Neural progenitor cell (in vitro differentiated cells): ENCODE measurements at regions not wholly inside any gene's neighbourhood (a gene's known extent, or its start where the extent isn't known, plus 50 kb on each side); places are given as distances from the start of the nearest gene placed in this dataset.

Experiments used
- DNase-seq: peaks from one replicate; pipeline ENCODE4 v3.0.0-alpha.2; 2016; ENCODE audit warnings: low spot score
- H2AFZ ChIP-seq: fragments of 200-600 bp; sonication (generic); replicated peaks from 2 replicates; pipeline ENCODE4 v1.6.1; 2016; ENCODE audit warnings: antibody characterized with exemption
- H3F3A ChIP-seq: fragments of 200-600 bp; sonication (generic); 2 replicates; pipeline ENCODE4 v1.6.1; 2016; ENCODE audit warnings: antibody characterized with exemption, low read depth
- H3K27ac ChIP-seq: fragments of 200-600 bp; sonication (generic); 2 replicates; pipeline ENCODE4 v1.5.1; 2016; ENCODE audit warnings: mild to moderate bottlenecking
- H3K27me3 ChIP-seq: fragments of 200-600 bp; sonication (generic); 2 replicates; pipeline ENCODE4 v1.6.1; 2016; ENCODE audit warnings: mild to moderate bottlenecking, moderate library complexity
- H3K36me3 ChIP-seq: fragments of 200-600 bp; sonication (generic); 2 replicates; pipeline ENCODE4 v1.5.1; 2016
- H3K4me1 ChIP-seq: fragments of 200-600 bp; sonication (generic); 2 replicates; pipeline ENCODE4 v1.6.1; 2016; ENCODE audit warnings: mixed run types
- H3K4me2 ChIP-seq: fragments of 200-600 bp; sonication (generic); 2 replicates; pipeline ENCODE4 v1.6.1; 2016
- H3K4me3 ChIP-seq: fragments of 200-600 bp; sonication (generic); 2 replicates; pipeline ENCODE4 v1.5.1; 2016
- H3K79me2 ChIP-seq: fragments of 200-600 bp; sonication (generic); 2 replicates; pipeline ENCODE4 v1.6.1; 2016; ENCODE audit warnings: low read depth
- H3K9ac ChIP-seq: fragments of 200-600 bp; sonication (generic); 2 replicates; pipeline ENCODE4 v1.6.1; 2016
- H3K9me3 ChIP-seq: fragments of 200-600 bp; sonication (generic); 2 replicates; pipeline ENCODE4 v1.5.1; 2016; ENCODE audit warnings: low read depth
- H4K20me1 ChIP-seq: fragments of 200-600 bp; sonication (generic); 2 replicates; pipeline ENCODE4 v1.6.1; 2016; ENCODE audit warnings: low read depth
- H3K27ac Mint-ChIP-seq: 3 replicates; pipeline ENCODE4 v1.8.0; 2021; ENCODE audit warnings: mixed read lengths
- H3K27me3 Mint-ChIP-seq: 2 replicates; pipeline ENCODE4 v1.8.0; 2022; ENCODE audit warnings: low read depth, mild to moderate bottlenecking, inconsistent platforms, moderate library complexity, mixed read lengths; ENCODE audit not compliant: insufficient read depth
- H3K36me3 Mint-ChIP-seq: 3 replicates; pipeline ENCODE4 v1.8.0; 2021; ENCODE audit warnings: mixed read lengths
- H3K4me1 Mint-ChIP-seq: 3 replicates; pipeline ENCODE4 v1.8.0; 2021; ENCODE audit warnings: mixed read lengths
- H3K4me3 Mint-ChIP-seq: 3 replicates; pipeline ENCODE4 v1.8.0; 2021; ENCODE audit warnings: mild to moderate bottlenecking, moderate library complexity, mixed read lengths
- H3K9me3 Mint-ChIP-seq: 3 replicates; pipeline ENCODE4 v1.8.0; 2020; ENCODE audit warnings: mixed read lengths
- EZH2 ChIP-seq: fragments of 200-600 bp; sonication (generic); IDR thresholded peaks from 2 replicates; pipeline ENCODE4 v1.6.1; 2017; ENCODE audit warnings: antibody characterized with exemption, mild to moderate bottlenecking, moderate library complexity
- EZH2phosphoT487 ChIP-seq: fragments of 200-600 bp; sonication (generic); IDR thresholded peaks from 2 replicates; pipeline ENCODE4 v1.6.1; 2017; ENCODE audit warnings: antibody characterized with exemption
- TF ChIP-seq, protein P1 (sequence below): fragments of 200-600 bp; sonication (generic); IDR thresholded peaks from 2 replicates; pipeline ENCODE4 v1.5.1; 2017; ENCODE audit warnings: antibody characterized with exemption, mild to moderate bottlenecking

DNA sequence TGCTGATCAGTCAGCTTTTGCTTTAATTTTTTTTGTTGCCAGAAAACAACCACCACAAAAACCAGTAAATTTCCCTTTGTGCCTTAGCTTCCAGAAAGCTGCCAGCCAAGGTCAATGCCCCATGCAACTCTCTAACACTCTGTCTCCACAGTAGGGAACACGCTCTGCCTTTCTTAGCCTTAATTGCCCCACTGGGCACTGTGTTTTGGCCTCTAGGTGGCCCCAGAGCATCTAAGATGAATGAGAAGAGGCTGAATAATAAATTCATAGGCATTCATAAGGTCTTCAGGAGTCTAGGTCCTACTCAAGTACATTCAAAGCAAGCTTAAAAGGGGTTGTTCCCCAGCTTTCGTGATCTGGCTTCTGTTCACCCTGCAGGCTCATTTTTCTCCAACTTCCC, 57.7 kb upstream of the PASD1 start:
- Histone ChIP-seq H3K4me3 (no peak overlapping the region), H3F3A (no peaks in the 10 kb centered on the region), H3K9me3 (no peaks in the 10 kb centered on the region), H3K4me1 (no peaks in the 10 kb centered on the region), H3K36me3 (no peaks in the 10 kb centered on the region), H3K79me2 (no peaks in the 10 kb centered on the region), H4K20me1 (no peaks in the 10 kb centered on the region), H3K27me3 (no peaks in the 10 kb centered on the region), H3K4me2 (no peak overlapping the region), H3K27ac (no peak overlapping the region), H3K9ac (no peak overlapping the region), H2AFZ (no peak overlapping the region)
- H3K4me3 Mint-ChIP-seq, result no peak overlapping the region
- no peaks in the 10 kb centered on the region for H3K4me1 Mint-ChIP-seq
- peaks cover 1% of the 10 kb centered on the region for H3K9me3 Mint-ChIP-seq
- H3K27me3 Mint-ChIP-seq, result peaks cover 2% of the 10 kb centered on the region
- DNase-seq, result peak; percentile 57
- TF ChIP-seq EZH2phosphoT487, result no peak
- TF ChIP-seq, protein P1, sequence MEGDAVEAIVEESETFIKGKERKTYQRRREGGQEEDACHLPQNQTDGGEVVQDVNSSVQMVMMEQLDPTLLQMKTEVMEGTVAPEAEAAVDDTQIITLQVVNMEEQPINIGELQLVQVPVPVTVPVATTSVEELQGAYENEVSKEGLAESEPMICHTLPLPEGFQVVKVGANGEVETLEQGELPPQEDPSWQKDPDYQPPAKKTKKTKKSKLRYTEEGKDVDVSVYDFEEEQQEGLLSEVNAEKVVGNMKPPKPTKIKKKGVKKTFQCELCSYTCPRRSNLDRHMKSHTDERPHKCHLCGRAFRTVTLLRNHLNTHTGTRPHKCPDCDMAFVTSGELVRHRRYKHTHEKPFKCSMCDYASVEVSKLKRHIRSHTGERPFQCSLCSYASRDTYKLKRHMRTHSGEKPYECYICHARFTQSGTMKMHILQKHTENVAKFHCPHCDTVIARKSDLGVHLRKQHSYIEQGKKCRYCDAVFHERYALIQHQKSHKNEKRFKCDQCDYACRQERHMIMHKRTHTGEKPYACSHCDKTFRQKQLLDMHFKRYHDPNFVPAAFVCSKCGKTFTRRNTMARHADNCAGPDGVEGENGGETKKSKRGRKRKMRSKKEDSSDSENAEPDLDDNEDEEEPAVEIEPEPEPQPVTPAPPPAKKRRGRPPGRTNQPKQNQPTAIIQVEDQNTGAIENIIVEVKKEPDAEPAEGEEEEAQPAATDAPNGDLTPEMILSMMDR, result peak; percentile 60
- TF ChIP-seq EZH2, result no peak
- no peaks in the 10 kb centered on the region for H3K36me3 Mint-ChIP-seq
- no peak overlapping the region for H3K27ac Mint-ChIP-seq

GRCh38 chrX:151510203-151510602, 53.3 kb upstream of the PASD1 start:
- no peaks in the 10 kb centered on the region for H3K36me3 Mint-ChIP-seq

DNA sequence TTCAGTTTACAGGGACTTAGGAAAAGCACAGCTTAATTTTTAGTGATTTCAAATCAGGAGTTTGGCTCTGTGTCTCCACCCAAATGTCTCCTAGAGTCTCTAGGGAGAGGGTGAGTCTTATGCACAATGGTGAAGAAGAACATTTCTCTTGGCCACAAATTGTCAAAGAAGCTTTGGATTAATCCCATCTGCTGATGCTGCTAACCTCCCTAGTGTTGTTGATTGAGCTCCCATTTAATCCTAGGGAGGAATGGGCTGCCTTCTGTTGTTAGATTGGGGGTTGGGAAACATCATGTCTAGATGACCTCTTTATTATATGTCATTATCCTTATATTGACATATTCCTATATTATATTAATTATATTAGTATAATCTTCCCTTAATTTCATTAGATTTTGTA, 50.0 kb upstream of the PASD1 start:
- Mint-ChIP-seq H3K27ac (no peak overlapping the region), H3K9me3 (peaks cover 18% of the 10 kb centered on the region), H3K4me3 (no peak overlapping the region), H3K27me3 (no peaks in the 10 kb centered on the region), H3K4me1 (peaks cover 6% of the 10 kb centered on the region), H3K36me3 (no peaks in the 10 kb centered on the region)
- H3K4me1 ChIP-seq, result no peaks in the 10 kb centered on the region
- H2AFZ ChIP-seq, result no peak overlapping the region
- no peaks in the 10 kb centered on the region for H3F3A ChIP-seq
- H4K20me1 ChIP-seq, result no peaks in the 10 kb centered on the region
- no peaks in the 10 kb centered on the region for H3K36me3 ChIP-seq
- no peak overlapping the region for H3K9ac ChIP-seq
- no peak overlapping the region for H3K27ac ChIP-seq
- H3K27me3 ChIP-seq, result no peaks in the 10 kb centered on the region
- no peak for DNase-seq
- H3K9me3 ChIP-seq, result no peaks in the 10 kb centered on the region
- no peak overlapping the region for H3K4me3 ChIP-seq
- TF ChIP-seq, protein P1, result no peak
- TF ChIP-seq EZH2phosphoT487 (no peak), EZH2 (no peak)
- no peaks in the 10 kb centered on the region for H3K79me2 ChIP-seq
- no peak overlapping the region for H3K4me2 ChIP-seq

More at GRCh38 chrX:151510203-151510602, 53.3 kb upstream of the PASD1 start:
- H3K27ac ChIP-seq, result no peak overlapping the region
- Mint-ChIP-seq H3K9me3 (peaks cover 8% of the 10 kb centered on the region), H3K4me1 (no peaks in the 10 kb centered on the region), H3K27ac (no peak overlapping the region), H3K27me3 (peaks cover 2% of the 10 kb centered on the region), H3K4me3 (no peak overlapping the region)
- DNase-seq, result no peak
- no peak overlapping the region for H3K4me3 ChIP-seq
- H3K27me3 ChIP-seq, result no peaks in the 10 kb centered on the region
- H3K9me3 ChIP-seq, result no peaks in the 10 kb centered on the region
- no peak overlapping the region for H3K9ac ChIP-seq
- no peaks in the 10 kb centered on the region for H4K20me1 ChIP-seq
- no peak for TF ChIP-seq EZH2
- TF ChIP-seq, protein P1, result no peak
- no peak for TF ChIP-seq EZH2phosphoT487
- H3K36me3 ChIP-seq, result no peaks in the 10 kb centered on the region
- H3K4me2 ChIP-seq, result no peak overlapping the region
- H3F3A ChIP-seq, result no peaks in the 10 kb centered on the region
- H3K79me2 ChIP-seq, result no peaks in the 10 kb centered on the region
- H3K4me1 ChIP-seq, result no peaks in the 10 kb centered on the region
- peak overlapping the region; percentile 22 for H2AFZ ChIP-seq
